Limb (tissue), 2 donors: ENCODE measurements at regions not wholly inside any gene's neighbourhood (a gene's known extent, or its start where the extent isn't known, plus 50 kb on each side); places are given as distances from the start of the nearest gene placed in this dataset.
"Not testable (repeated sequence)": the region's sequence is repeated elsewhere in the genome, so short reads cannot be mapped to it uniquely, and the experiment has no call there.

Source experiments
- DNase-seq, 2 donors: peaks; one replicate each; pipeline ENCODE4 v3.0.0-alpha.2; 2016; ENCODE audit errors: extremely low spot score in 2 of 2

GRCh38 chr22:34808618-34809017, 257.3 kb upstream of the ISX start:
- no peak for DNase-seq

DNA sequence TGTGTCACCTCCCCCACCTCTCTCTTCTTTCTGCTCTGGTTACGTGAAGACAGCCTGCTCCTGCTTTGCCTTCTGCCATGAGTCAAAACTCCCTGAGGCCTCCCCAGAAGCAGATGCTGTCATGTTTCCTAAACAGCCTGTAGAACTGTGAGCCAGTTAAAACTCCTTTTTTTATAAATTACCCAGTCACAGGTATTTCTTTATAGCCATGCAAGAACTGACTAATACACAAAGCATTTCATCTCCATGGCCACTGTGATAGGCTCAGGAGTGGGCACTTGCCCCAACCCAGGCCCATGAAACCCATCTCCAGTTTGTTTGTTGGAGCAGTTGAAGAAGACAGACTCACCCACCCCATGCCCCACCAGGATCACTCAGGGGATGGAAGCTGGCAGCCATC, 253.3 kb upstream of the ISX start:
- DNase-seq = no peak

- no peak for DNase-seq
Measured at GRCh38 chr22:34814260-34815025, 251.5 kb upstream of the ISX start.

DNA sequence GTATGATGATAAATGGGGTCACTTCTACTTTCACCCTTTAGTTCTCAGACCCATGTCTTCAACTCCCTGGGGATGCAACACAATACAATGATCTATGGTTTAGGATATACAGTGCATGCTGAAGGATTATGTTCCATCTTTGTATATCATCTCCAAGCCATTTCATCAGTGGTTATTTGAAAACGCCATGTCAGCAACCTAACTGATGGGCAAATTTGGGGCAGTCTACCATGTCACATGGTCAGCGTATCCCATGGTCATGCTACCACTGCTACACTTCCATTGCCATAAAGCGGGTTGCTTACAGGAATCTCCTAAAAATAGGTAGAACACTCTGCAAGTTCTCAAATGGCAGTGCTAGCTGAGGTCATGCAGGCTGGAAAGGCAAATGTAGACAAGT, 236.5 kb upstream of the ISX start:
- DNase-seq = no peak

DNA sequence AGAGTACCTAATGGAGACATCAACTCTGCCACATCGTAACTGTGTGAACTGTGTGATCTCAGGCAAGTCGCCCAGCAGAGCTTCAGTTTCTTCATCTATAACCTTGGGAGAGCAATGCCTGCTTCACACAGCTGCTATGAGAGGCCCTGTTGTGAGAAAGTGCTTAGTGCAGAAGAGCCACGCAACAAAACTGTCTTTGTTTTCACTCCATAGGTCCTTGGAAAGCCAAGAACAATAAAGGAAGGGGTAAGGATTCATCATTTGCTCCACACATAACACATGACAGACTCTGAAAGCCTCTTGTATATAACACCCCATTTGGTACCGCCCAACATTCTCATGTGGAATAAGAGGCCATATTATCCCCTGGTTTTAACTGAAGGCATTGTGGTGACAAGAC, 231.9 kb upstream of the ISX start:
- no peak for DNase-seq

- DNase-seq = not testable (repeated sequence)
Measured at GRCh38 chr22:34834541-34834940, 231.4 kb upstream of the ISX start.

- DNase-seq = no peak
Measured at GRCh38 chr22:34841331-34841771, 224.6 kb upstream of the ISX start.

GRCh38 chr22:34841911-34842310, 224.0 kb upstream of the ISX start:
- no peak for DNase-seq

DNA sequence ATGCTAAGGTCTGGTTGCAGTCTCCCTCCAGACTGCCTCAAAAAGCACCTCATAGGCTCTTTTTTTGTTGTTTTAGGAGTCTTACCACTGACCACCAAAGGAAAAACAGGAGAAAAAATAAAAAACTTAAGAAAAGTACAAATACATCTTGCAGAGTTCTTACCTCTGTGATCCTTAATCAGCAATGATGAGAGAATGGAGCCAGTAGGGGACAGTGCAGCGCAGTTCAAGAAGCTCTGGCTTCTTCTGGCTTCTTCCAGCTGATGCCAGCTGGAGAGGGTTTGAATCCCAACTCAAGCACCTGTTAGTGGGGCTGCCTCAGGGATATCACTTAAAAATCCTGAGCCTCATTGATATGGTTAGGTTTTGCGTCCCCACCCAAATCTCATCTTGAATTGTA, 223.3 kb upstream of the ISX start:
- no peak for DNase-seq

DNA sequence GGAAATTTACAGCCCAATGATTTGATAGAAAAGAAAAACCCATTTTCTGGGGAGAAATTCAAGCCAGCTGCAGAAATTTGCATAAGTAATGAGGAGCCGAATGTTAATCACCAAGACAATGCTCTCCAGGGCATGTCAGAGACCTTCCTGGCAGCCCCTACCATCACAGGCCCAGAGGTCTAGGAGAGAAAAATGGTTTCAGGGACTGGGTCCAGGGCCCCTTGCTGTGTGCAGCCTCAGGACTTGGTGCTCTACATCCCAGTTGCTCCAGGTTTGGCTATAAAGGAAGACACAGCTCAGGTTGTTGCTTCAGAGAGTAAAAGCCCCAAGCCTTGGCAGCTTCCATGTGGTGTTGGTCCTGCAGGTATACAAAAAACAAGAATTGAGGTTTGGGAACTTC, 222.2 kb upstream of the ISX start:
- not testable (repeated sequence) for DNase-seq

GRCh38 chr22:34845391-34845790, 220.6 kb upstream of the ISX start:
- no peak for DNase-seq

DNA sequence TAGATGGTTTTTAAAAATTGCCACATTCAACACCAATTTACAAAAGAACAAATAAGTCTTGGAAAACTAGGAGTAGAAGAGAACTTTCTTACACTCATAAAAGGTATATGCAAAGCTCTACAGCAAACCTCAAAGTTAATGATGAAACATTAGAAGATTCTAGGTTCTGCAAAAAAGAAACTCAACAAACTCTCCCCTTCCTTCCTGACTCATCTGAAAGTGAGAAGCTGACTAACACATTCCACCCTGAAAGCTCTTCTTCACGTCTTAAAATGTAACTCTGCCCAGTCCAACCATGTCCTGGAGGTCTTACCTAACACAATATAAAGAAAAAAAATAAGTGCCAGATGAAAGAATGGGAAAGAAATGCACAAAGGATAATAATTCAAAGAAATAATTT, 218.9 kb upstream of the ISX start:
- no peak for DNase-seq

GRCh38 chr22:34849965-34850364, 216.0 kb upstream of the ISX start:
- no peak for DNase-seq

GRCh38 chr22:34851918-34852662, 213.9 kb upstream of the ISX start:
- no peak for DNase-seq

DNA sequence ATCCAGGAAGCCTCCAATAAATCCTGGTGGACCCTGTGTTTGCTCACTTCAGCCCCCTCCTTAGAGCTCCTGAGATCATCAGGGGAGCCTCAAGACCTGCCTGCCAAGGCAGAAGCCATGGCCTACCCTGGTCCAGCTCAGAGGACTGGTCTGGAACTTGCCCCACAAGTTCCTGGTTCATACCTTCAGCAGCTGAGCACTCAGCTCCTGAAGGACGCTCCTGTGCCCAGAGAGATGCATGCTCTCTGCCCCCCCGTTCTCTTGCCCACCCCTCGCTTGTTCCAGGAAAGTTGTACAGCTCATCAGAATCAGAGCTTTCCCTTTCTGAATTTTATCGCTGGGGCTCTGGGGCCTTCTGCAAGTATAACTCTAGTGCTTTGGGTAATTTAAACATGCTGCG, 210.5 kb upstream of the ISX start:
- DNase-seq = no peak

DNA sequence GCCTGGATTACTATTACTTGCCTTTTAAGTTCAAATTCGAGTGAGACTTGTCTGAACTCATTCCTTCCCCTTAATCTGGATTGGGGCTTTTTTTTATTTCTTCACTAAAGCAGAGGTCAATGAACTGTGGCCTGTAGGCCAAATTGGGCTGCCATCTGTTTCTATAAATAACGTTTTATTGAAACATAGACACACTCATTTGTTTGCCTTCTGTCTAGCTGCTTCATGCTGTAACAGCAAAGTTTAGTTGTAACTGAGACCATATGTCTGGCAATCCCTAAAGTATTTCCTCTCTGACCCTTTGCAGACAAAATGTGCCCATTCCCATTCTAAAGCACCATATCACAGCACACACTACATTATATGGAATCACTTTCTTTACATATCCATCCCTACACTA, 207.9 kb upstream of the ISX start:
- no peak for DNase-seq

DNA sequence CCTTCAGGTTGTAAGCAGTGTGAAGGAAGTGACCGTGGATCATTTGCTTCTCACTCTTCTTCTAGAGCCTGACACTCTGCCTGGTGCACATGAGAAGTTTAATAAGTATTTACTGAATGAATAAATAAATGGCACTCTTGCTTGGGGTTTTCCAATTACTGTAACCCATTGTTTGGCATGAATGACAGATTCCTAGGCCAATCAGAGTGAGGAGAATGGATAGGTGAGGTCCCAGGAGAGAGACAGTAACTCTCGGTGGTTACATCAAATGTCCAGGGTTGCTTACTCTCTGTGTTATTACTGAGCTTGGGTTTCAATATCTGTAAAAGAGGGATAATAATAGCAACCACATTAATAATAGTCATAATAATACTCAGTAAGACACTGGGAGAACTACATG, 204.2 kb upstream of the ISX start:
- no peak for DNase-seq

DNA sequence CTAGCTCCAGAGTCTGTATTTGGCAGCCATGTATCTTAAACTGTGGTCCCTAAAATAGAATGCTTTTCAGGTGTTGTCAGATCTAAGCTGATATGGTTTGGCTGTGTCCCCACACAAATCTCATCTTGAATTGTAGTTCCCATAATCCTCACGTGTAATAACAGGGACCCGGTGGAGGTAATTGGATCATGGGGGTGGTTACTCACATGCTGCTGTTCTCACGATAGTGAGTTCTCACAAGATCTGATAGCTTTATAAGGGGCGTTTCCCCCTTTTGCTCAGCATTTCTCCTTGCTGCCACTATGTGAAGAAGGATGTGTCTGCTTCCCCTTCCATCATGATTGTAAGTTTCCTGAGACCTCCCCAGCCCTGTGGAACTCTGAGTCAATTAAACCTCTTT, 199.9 kb upstream of the ISX start:
- no peak for DNase-seq

DNA sequence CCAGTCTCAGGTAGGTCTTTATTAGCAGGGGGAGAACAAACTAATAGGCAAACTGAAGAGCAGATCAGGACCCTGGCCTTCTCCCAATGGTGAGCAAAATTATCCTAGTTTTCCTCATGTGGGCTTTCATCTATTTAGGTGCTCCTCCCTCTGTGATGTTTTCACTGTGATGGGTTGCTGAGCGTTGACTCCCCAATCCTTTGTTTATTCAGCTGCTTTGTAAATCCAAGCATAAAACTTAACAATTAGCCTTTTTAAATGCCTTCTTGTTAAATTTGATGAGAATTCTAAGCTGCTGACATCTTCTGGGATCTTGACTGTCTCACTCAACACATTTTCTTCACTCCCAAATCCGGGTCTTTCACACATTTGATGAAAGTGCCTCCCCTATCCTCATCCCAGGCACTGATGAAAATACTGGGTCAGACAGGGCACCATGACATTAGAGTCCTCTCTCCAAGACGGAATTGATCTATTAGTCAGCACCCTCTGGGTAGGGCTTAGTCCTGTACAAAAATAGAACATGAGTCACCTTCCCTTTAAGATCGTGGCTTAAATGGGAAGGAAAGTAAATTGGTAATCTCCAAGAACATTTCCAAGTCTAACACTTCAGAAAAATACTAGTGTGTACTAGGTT, 199.3 kb upstream of the ISX start:
- no peak for DNase-seq

GRCh38 chr22:34877506-34877905, 188.5 kb upstream of the ISX start:
- no peak for DNase-seq

- DNase-seq = no peak
Measured at GRCh38 chr22:34878171-34878570, 187.8 kb upstream of the ISX start.

DNA sequence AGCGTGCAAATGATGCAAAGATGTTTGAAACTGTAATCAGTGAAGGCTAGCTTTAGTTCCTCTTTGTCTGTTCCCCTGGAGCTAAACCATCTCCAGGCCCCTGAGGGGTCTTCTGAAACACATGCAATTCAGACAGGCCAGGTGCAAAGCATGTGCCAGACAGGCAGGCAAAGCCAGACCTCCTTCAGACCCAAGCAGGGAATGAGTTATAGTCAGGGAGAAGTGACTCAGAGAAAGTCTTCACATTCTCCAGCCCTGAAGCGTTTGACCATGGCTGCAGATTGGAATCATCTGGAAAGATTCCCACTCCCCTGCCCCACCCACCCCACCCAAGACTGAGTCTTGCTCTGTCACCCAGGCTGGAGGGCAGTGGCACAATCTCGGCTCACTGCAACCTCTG, 187.0 kb upstream of the ISX start:
- DNase-seq = no peak

- no peak for DNase-seq
Measured at GRCh38 chr22:34880662-34881061, 185.3 kb upstream of the ISX start.
